ENCODE measurements at regions not wholly inside any gene's neighbourhood (a gene's known extent, or its start where the extent isn't known, plus 50 kb on each side); places are given as distances from the start of the nearest gene placed in this dataset.

DNA sequence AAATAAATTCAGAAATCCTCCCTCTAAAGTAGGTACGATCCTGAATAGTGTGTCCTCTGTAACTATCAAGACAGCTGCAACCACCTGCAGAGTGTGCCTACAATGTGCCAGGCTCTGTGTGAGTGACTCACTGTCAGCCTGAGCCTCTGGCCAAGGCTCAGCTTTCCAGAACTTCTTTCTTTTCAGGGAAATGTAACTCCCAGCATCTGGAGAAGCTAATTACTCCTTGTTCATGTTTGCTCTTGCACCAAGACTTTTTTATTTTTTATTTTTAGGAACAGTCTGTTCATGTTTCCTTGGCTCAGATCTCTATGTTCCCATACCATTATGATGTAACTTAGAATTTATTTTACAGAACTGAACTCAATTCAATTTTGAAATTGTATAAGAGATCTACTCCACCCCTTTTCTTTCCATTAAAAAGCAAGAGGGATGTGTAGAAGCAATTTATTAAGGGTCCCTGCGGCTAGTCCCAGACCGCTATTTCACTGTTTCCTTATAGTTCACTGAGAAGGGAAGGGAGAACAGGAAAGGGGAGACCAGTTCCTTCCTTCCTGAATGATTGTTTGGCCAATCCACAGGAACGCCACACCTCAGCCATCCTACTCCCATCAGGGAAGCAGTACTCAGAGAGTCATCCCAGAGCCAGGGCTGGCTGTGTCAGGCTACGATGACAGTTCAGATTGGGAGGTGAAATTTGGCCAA is 112.4 kb upstream of the ZNF648 start:
- H3K27ac ChIP-seq (ENCODE audit: insufficient read depth, low read length, poor library complexity, severe bottlenecking) = no peak overlapping the region
- ATAC-seq (ENCODE audit: low read depth in 2 of 2) = no peak
- peaks cover 0 to 5% (median 2%) of the 10 kb centered on the region in 7 donors for H3K9me3 Mint-ChIP-seq

DNA sequence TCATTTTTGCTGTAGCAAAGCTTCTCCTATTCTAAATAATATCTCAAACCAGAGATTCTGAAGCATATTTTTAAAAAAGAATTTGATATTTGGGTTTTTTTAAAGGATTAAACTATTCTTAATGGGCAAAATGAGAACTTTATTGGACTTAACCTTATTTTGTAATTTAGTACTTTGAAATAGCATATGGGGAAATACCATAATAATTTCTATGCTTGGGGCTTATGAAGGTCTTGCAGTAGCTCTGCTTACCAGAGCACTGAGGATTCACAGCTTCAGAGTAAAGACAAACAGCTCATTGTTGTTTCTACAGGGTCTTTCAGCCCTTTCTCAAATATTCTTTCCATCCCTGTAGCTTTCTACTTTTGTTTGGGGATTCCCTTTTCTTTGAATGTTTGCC is 111.2 kb upstream of the ZNF648 start:
- H3K36me3 ChIP-seq (ENCODE audit: control insufficient read depth, insufficient read depth, low read length) = no peaks in the 10 kb centered on the region
- H3K9me3 ChIP-seq (ENCODE audit: control insufficient read depth in 2 of 2, low read length in 2 of 2) = no peaks in the 10 kb centered on the region
- H3K27ac ChIP-seq (ENCODE audit: insufficient read depth, low read length, poor library complexity, severe bottlenecking) = no peak overlapping the region
- H3K4me1 ChIP-seq (ENCODE audit: control insufficient read depth, insufficient read depth, low read length, poor library complexity, severe bottlenecking) = no peaks in the 10 kb centered on the region
- no peaks in the 10 kb centered on the region for H3K36me3 Mint-ChIP-seq
- ATAC-seq (ENCODE audit: low read depth in 2 of 2) (no peak), DNase-seq (no peak)
- no peak overlapping the region for H3K27ac Mint-ChIP-seq
- H3K4me3 ChIP-seq (ENCODE audit: low read depth, low read length) = no peak overlapping the region
- H3K4me1 Mint-ChIP-seq = peaks cover 0 to 3% (median 0%) of the 10 kb centered on the region in 4 donors
- peaks cover 0 to 5% (median 2%) of the 10 kb centered on the region in 7 donors for H3K9me3 Mint-ChIP-seq
- H3K27me3 Mint-ChIP-seq = peaks cover 6% of the 10 kb centered on the region
- no peak overlapping the region for H3K4me3 Mint-ChIP-seq
- peaks cover 2% of the 10 kb centered on the region for H3K27me3 ChIP-seq (ENCODE audit: control insufficient read depth, insufficient read depth, low read length)

More for the DNA sequence above, 112.4 kb upstream of the ZNF648 start:
- no peak overlapping the region for H3K4me3 Mint-ChIP-seq
- H3K27me3 Mint-ChIP-seq = peaks cover 12% of the 10 kb centered on the region
- no peaks in the 10 kb centered on the region for H3K9me3 ChIP-seq (ENCODE audit: control insufficient read depth in 2 of 2, low read length in 2 of 2)
- no peak overlapping the region for H3K4me3 ChIP-seq (ENCODE audit: low read depth, low read length)
- H3K4me1 Mint-ChIP-seq = peaks cover 0 to 3% (median 0%) of the 10 kb centered on the region in 4 donors
- H3K27ac Mint-ChIP-seq = no peak overlapping the region
- H3K27me3 ChIP-seq (ENCODE audit: control insufficient read depth, insufficient read depth, low read length) = peaks cover 2% of the 10 kb centered on the region
- H3K4me1 ChIP-seq (ENCODE audit: control insufficient read depth, insufficient read depth, low read length, poor library complexity, severe bottlenecking) = no peaks in the 10 kb centered on the region
- DNase-seq = no peak
- H3K36me3 Mint-ChIP-seq = peaks cover 3% of the 10 kb centered on the region
- H3K36me3 ChIP-seq (ENCODE audit: control insufficient read depth, insufficient read depth, low read length) = no peaks in the 10 kb centered on the region

DNA sequence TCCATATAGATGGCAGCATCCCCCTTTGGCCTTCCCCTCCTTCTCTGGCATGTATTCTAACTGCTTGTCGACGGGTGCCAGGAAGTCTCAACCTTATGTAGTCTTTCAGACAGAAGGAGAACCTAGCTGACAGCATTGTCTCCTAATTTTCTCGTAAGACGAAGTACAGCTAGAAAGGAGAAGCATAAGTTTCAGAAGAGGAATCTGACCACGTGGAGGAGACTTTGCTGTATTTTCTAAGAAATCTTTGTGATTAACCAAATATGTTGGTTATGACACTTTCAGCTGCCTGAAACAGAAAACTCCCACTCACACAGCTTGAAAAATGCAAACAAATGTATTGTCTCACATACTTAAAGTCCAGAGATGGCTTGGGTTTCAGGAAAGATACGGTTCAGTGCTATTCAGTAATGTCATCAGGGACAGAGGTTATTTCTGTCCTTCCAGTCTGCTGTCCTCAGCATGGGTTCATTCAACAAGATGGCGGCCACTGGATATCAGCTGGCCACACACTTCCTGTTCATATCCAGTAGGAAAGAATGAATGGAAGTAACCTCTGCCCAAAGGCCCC is 109.5 kb upstream of the ZNF648 start:
- no peaks in the 10 kb centered on the region for H3K36me3 ChIP-seq (ENCODE audit: control insufficient read depth, insufficient read depth, low read length)
- H3K4me3 ChIP-seq (ENCODE audit: low read depth, low read length) = no peak overlapping the region
- Mint-ChIP-seq H3K4me3 (no peak overlapping the region), H3K27ac (no peak overlapping the region), H3K36me3 (no peaks in the 10 kb centered on the region), H3K27me3 (peaks cover 6% of the 10 kb centered on the region), H3K9me3 (peaks cover 0 to 5% (median 0%) of the 10 kb centered on the region in 7 donors), H3K4me1 (peaks cover 0 to 3% (median 0%) of the 10 kb centered on the region in 4 donors)
- DNase-seq (no peak), ATAC-seq (ENCODE audit: low read depth in 2 of 2) (no peak)
- H3K27me3 ChIP-seq (ENCODE audit: control insufficient read depth, insufficient read depth, low read length) = peaks cover 2% of the 10 kb centered on the region
- no peak overlapping the region for H3K27ac ChIP-seq (ENCODE audit: insufficient read depth, low read length, poor library complexity, severe bottlenecking)
- H3K4me1 ChIP-seq (ENCODE audit: control insufficient read depth, insufficient read depth, low read length, poor library complexity, severe bottlenecking) = no peaks in the 10 kb centered on the region
- no peaks in the 10 kb centered on the region for H3K9me3 ChIP-seq (ENCODE audit: control insufficient read depth in 2 of 2, low read length in 2 of 2)

DNA sequence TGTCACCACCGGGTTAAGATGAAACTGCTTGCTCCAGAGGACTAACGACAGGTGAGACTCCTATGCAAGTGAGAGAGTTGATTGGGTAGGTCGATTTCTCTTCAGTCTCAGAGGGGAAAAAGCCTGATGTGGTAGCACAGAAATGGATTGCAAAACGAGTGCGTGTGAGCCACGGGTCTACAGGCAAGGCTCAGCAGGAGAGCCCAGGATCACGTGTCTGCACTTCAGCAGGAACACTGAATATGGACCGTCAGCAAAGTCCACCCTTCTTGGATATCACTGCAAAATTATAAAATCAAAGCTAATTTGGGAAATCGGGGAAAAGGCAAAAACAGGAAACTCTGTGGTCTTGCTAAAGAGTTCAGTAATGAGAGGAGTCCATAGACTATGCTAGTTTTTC is 107.7 kb upstream of the ZNF648 start:
- DNase-seq (no peak), ATAC-seq (ENCODE audit: low read depth in 2 of 2) (no peak)
- Histone ChIP-seq H3K4me1 (ENCODE audit: control insufficient read depth, insufficient read depth, low read length, poor library complexity, severe bottlenecking) (no peaks in the 10 kb centered on the region), H3K4me3 (ENCODE audit: low read depth, low read length) (no peak overlapping the region), H3K9me3 (ENCODE audit: control insufficient read depth in 2 of 2, low read length in 2 of 2) (no peaks in the 10 kb centered on the region), H3K27me3 (ENCODE audit: control insufficient read depth, insufficient read depth, low read length) (peaks cover 2% of the 10 kb centered on the region), H3K27ac (ENCODE audit: insufficient read depth, low read length, poor library complexity, severe bottlenecking) (no peak overlapping the region), H3K36me3 (ENCODE audit: control insufficient read depth, insufficient read depth, low read length) (no peaks in the 10 kb centered on the region)
- Mint-ChIP-seq H3K36me3 (no peaks in the 10 kb centered on the region), H3K4me1 (peaks cover 0 to 3% (median 0%) of the 10 kb centered on the region in 4 donors), H3K27me3 (peaks cover 11% of the 10 kb centered on the region), H3K4me3 (no peak overlapping the region), H3K9me3 (peaks cover 0 to 4% (median 0%) of the 10 kb centered on the region in 7 donors), H3K27ac (no peak overlapping the region)

DNA sequence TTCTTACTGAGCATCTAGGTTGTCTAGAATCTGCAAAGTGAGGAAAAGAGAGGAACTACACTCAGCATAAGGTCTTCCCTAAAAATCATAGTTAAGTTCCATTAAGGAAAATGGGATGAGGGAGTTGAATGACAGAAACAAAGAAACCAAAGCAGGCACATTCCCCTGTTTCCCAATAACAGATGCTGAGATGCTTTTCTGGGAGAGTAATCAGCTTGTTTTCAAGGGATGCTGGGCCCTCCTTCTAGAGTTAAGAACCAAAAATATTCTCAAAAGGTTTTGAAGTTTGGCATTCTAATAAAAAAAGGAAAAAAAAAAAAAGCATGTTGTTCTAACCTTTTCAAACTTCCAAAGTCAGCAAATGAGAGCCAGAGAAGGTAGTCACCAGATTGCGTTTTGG is 105.2 kb upstream of the ZNF648 start:
- H3K27ac Mint-ChIP-seq = no peak overlapping the region
- H3K9me3 ChIP-seq (ENCODE audit: control insufficient read depth in 2 of 2, low read length in 2 of 2) = no peaks in the 10 kb centered on the region
- H3K4me1 ChIP-seq (ENCODE audit: control insufficient read depth, insufficient read depth, low read length, poor library complexity, severe bottlenecking) = no peaks in the 10 kb centered on the region
- no peak for ATAC-seq (ENCODE audit: low read depth in 2 of 2)
- no peak overlapping the region for H3K4me3 Mint-ChIP-seq
- peaks cover 20% of the 10 kb centered on the region for H3K27me3 Mint-ChIP-seq
- peaks cover 2% of the 10 kb centered on the region for H3K27me3 ChIP-seq (ENCODE audit: control insufficient read depth, insufficient read depth, low read length)
- no peak for DNase-seq
- peaks cover 0 to 3% (median 0%) of the 10 kb centered on the region in 4 donors for H3K4me1 Mint-ChIP-seq
- H3K36me3 ChIP-seq (ENCODE audit: control insufficient read depth, insufficient read depth, low read length) = no peaks in the 10 kb centered on the region
- H3K27ac ChIP-seq (ENCODE audit: insufficient read depth, low read length, poor library complexity, severe bottlenecking) = no peak overlapping the region
- no peak overlapping the region for H3K4me3 ChIP-seq (ENCODE audit: low read depth, low read length)
- H3K36me3 Mint-ChIP-seq = no peaks in the 10 kb centered on the region
- peaks cover 0 to 4% (median 0%) of the 10 kb centered on the region in 7 donors for H3K9me3 Mint-ChIP-seq

DNA sequence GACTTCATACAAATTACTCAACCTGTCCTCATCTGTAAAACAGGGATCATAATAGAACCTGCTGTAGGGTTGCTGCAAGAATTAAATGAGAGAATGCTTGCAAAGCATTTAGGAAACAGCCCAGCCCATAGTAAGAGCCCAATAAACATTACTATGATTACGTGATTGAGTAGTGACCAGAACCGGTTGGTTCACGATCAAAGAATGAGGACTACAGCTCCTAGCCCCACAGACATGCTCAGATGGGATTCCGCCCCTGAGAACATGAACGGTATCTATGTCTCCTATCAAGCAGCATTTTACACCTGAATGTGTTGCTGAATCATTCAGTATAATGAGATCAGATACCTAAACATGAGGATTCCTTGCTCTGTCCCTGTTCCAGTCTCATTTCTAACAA is 104.8 kb upstream of the ZNF648 start:
- Histone ChIP-seq H3K27ac (ENCODE audit: insufficient read depth, low read length, poor library complexity, severe bottlenecking) (no peak overlapping the region), H3K27me3 (ENCODE audit: control insufficient read depth, insufficient read depth, low read length) (peaks cover 2% of the 10 kb centered on the region), H3K4me1 (ENCODE audit: control insufficient read depth, insufficient read depth, low read length, poor library complexity, severe bottlenecking) (no peaks in the 10 kb centered on the region), H3K9me3 (ENCODE audit: control insufficient read depth in 2 of 2, low read length in 2 of 2) (no peaks in the 10 kb centered on the region), H3K4me3 (ENCODE audit: low read depth, low read length) (no peak overlapping the region), H3K36me3 (ENCODE audit: control insufficient read depth, insufficient read depth, low read length) (no peaks in the 10 kb centered on the region)
- Mint-ChIP-seq H3K36me3 (no peaks in the 10 kb centered on the region), H3K4me1 (peaks cover 0 to 3% (median 0%) of the 10 kb centered on the region in 4 donors), H3K27me3 (peaks cover 20% of the 10 kb centered on the region), H3K9me3 (peaks cover 0 to 5% (median 0%) of the 10 kb centered on the region in 7 donors), H3K4me3 (no peak overlapping the region), H3K27ac (no peak overlapping the region)
- DNase-seq (no peak), ATAC-seq (ENCODE audit: low read depth in 2 of 2) (no peak)

DNA sequence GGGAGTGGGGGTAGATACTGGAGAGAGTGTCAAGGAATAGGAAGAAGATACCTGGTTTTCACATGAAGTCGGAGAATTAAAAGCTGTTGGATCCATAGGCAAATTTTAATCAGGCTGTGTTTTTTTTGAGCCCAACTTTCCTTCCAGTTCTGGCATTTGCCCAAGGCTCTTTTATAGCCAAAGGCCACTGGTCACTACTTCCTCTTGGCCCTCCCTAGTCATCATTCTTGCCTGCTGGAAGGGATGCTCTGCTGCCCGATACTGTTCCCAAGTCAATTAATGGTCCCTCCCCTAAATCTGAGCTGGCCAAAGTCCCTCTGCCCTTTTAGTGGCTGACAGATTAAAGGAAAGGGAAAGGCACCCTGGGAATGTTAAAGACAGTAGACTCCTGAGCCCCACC is 102.8 kb upstream of the ZNF648 start:
- H3K36me3 Mint-ChIP-seq = no peaks in the 10 kb centered on the region
- Histone ChIP-seq H3K36me3 (ENCODE audit: control insufficient read depth, insufficient read depth, low read length) (no peaks in the 10 kb centered on the region), H3K4me1 (ENCODE audit: control insufficient read depth, insufficient read depth, low read length, poor library complexity, severe bottlenecking) (no peaks in the 10 kb centered on the region), H3K9me3 (ENCODE audit: control insufficient read depth in 2 of 2, low read length in 2 of 2) (peaks cover 7 to 8% of the 10 kb centered on the region in 2 experiments), H3K4me3 (ENCODE audit: low read depth, low read length) (no peak overlapping the region), H3K27me3 (ENCODE audit: control insufficient read depth, insufficient read depth, low read length) (no peaks in the 10 kb centered on the region), H3K27ac (ENCODE audit: insufficient read depth, low read length, poor library complexity, severe bottlenecking) (no peak overlapping the region)
- DNase-seq = no peak
- no peak overlapping the region for H3K4me3 Mint-ChIP-seq
- H3K4me1 Mint-ChIP-seq = no peaks in the 10 kb centered on the region
- peaks cover 14% of the 10 kb centered on the region for H3K27me3 Mint-ChIP-seq
- H3K9me3 Mint-ChIP-seq = peaks cover 0 to 7% (median 4%) of the 10 kb centered on the region in 7 donors
- no peak overlapping the region for H3K27ac Mint-ChIP-seq
- ATAC-seq (ENCODE audit: low read depth in 2 of 2) = no peak

DNA sequence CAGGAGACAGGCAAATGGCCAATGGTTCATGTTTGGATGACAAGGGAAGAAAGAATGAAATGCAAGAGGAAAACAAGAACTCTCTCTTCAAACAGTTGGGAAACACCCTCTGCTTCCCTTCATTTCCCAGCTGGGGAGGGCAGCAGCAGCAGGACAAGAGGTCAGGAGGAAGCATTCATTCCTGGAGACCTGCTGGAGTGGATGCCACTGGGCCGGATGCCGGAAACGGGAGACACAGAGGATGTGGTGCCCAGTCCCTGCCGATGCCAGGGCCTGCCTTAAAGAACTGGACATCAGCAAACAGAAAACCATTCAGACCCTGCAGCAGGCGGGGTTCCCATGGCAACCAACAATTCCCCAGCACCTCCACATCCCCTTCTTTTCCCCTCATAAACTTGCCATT is 102.3 kb upstream of the ZNF648 start:
- no peak for ATAC-seq (ENCODE audit: low read depth in 2 of 2)
- H3K9me3 Mint-ChIP-seq = peaks cover 0 to 8% (median 6%) of the 10 kb centered on the region in 7 donors
- no peak overlapping the region for H3K27ac Mint-ChIP-seq
- Histone ChIP-seq H3K9me3 (ENCODE audit: control insufficient read depth in 2 of 2, low read length in 2 of 2) (peaks cover 9 to 11% of the 10 kb centered on the region in 2 experiments), H3K4me3 (ENCODE audit: low read depth, low read length) (no peak overlapping the region), H3K36me3 (ENCODE audit: control insufficient read depth, insufficient read depth, low read length) (no peaks in the 10 kb centered on the region), H3K27ac (ENCODE audit: insufficient read depth, low read length, poor library complexity, severe bottlenecking) (no peak overlapping the region), H3K27me3 (ENCODE audit: control insufficient read depth, insufficient read depth, low read length) (no peaks in the 10 kb centered on the region), H3K4me1 (ENCODE audit: control insufficient read depth, insufficient read depth, low read length, poor library complexity, severe bottlenecking) (no peaks in the 10 kb centered on the region)
- no peaks in the 10 kb centered on the region for H3K36me3 Mint-ChIP-seq
- no peak for DNase-seq
- no peak overlapping the region for H3K4me3 Mint-ChIP-seq
- no peaks in the 10 kb centered on the region for H3K4me1 Mint-ChIP-seq
- peaks cover 14% of the 10 kb centered on the region for H3K27me3 Mint-ChIP-seq
